SK-N-SH (cell line): ENCODE measurements at regions not wholly inside any gene's neighbourhood (a gene's known extent, or its start where the extent isn't known, plus 50 kb on each side); places are given as distances from the start of the nearest gene placed in this dataset.

Experiments used
- CTCF ChIA-PET: fragments of 300-600, 350-600 bp; formaldehyde crosslinking; extraction: SDS; loops from one replicate; lab custom pipeline; 2021; lab: Yijun Ruan, JAX
- POLR2A ChIA-PET: fragments of 350-600 bp; sonication (Branson Sonifier 250); formaldehyde crosslinking; extraction: SDS; loops from one replicate; lab custom pipeline; 2020; ENCODE audit warnings: antibody characterized with exemption, inconsistent platforms; lab: Yijun Ruan, JAX
- DNase-seq: peaks from one replicate; pipeline ENCODE4 v3.0.0; 2012
- H2AFZ ChIP-seq: fragments of 200-600 bp; sonication (generic); 2 replicates; pipeline ENCODE4 v1.8.1; 2016; ENCODE audit warnings: antibody characterized with exemption, mild to moderate bottlenecking, low read depth
- H3F3A ChIP-seq: fragments of 200-600 bp; sonication (generic); replicated peaks from 2 replicates; pipeline ENCODE3; 2016; ENCODE audit warnings: antibody characterized with exemption, mild to moderate bottlenecking; ENCODE audit not compliant: insufficient read depth
- H3K27ac ChIP-seq, 2 experiments: fragments of 200-500 bp in 1 of 2; fragments of 200-600 bp in 1 of 2; sonication (Bioruptor generic) in 1 of 2; sonication (generic), shearing (Covaris generic) in 1 of 2; 2 replicates each; pipeline versions ENCODE4 v1.5.1 to v1.6.1; 2014 to 2016; ENCODE audit warnings: low read depth in 2 of 2, inconsistent platforms in 1 of 2, low read length in 1 of 2, mild to moderate bottlenecking in 1 of 2, mixed read lengths in 1 of 2
- H3K27me3 ChIP-seq: fragments of 200-600 bp; sonication (generic), shearing (Covaris generic); 2 replicates; pipeline ENCODE4 v1.6.1; 2016; ENCODE audit warnings: mixed run types; ENCODE audit not compliant: insufficient read depth
- H3K36me3 ChIP-seq, 2 experiments: fragments of 200-500 bp in 1 of 2; fragments of 200-600 bp in 1 of 2; sonication (Bioruptor generic) in 1 of 2; sonication (generic) in 1 of 2; replicated peaks in 1 of 2; 2 replicates each; pipeline versions ENCODE3 to v1.5.1; 2014 to 2016; ENCODE audit warnings: low read length in 1 of 2, mild to moderate bottlenecking in 1 of 2; ENCODE audit not compliant: insufficient read depth in 2 of 2, control insufficient read depth in 1 of 2
- H3K4me1 ChIP-seq, 2 experiments: fragments of 200-500 bp in 1 of 2; fragments of 200-600 bp in 1 of 2; sonication (Bioruptor generic) in 1 of 2; sonication (generic), shearing (Covaris generic) in 1 of 2; 2 replicates each; pipeline versions ENCODE4 v1.5.1 to v1.6.1; 2014 to 2016; ENCODE audit warnings: low read depth in 1 of 2, low read length in 1 of 2, mixed run types in 1 of 2; ENCODE audit not compliant: insufficient read depth in 2 of 2, control insufficient read depth in 1 of 2
- H3K4me2 ChIP-seq: fragments of 200-600 bp; sonication (generic), shearing (Covaris generic); 2 replicates; pipeline ENCODE4 v1.6.1; 2017; ENCODE audit warnings: mixed run types
- H3K4me3 ChIP-seq, 2 experiments: fragments of 200-500 bp in 1 of 2; fragments of 200-600 bp in 1 of 2; sonication (Bioruptor generic) in 1 of 2; sonication (generic), shearing (Covaris generic) in 1 of 2; 2 replicates each; pipeline versions ENCODE4 v1.5.1 to v1.8.1; 2014 to 2016; ENCODE audit warnings: low read depth in 2 of 2, inconsistent platforms in 1 of 2, low read length in 1 of 2, mild to moderate bottlenecking in 1 of 2, mixed read lengths in 1 of 2, moderate library complexity in 1 of 2
- H3K79me2 ChIP-seq: fragments of 200-600 bp; sonication (generic); 2 replicates; pipeline ENCODE4 v1.8.1; 2017; ENCODE audit warnings: mild to moderate bottlenecking; ENCODE audit not compliant: insufficient read depth
- H3K9ac ChIP-seq: fragments of 200-600 bp; sonication (generic); 2 replicates; pipeline ENCODE4 v1.6.1; 2017; ENCODE audit warnings: mixed run types
- H3K9me2 ChIP-seq: fragments of 200-600 bp; sonication (generic); 2 replicates; pipeline ENCODE4 v1.6.1; 2017; ENCODE audit warnings: mixed run types
- H3K9me3 ChIP-seq: fragments of 200-600 bp; sonication (generic); 2 replicates; pipeline ENCODE4 v1.6.1; 2017; ENCODE audit warnings: mixed run types, mild to moderate bottlenecking, moderate library complexity
- H4K20me1 ChIP-seq: fragments of 200-600 bp; sonication (generic); 2 replicates; pipeline ENCODE4 v1.6.1; 2017; ENCODE audit warnings: mild to moderate bottlenecking, mixed run types; ENCODE audit not compliant: insufficient read depth
- ELF1 ChIP-seq: IDR thresholded peaks from 2 replicates; pipeline ENCODE4 v1.4.0; 2012
- FOSL2 ChIP-seq: IDR thresholded peaks from 2 replicates; pipeline ENCODE4 v1.4.0; 2012; ENCODE audit warnings: low read depth, mild to moderate bottlenecking, moderate library complexity, borderline replicate concordance
- GATA2 ChIP-seq: sonication (generic); formaldehyde crosslinking; IDR thresholded peaks from 2 replicates; pipeline ENCODE4 v1.5.0; 2020; ENCODE audit warnings: mild to moderate bottlenecking, missing genetic modification reagents
- RAD21 ChIP-seq: IDR thresholded peaks from 2 replicates; pipeline ENCODE4 v1.6.1; 2012; ENCODE audit warnings: mild to moderate bottlenecking, low read length
- USF1 ChIP-seq: IDR thresholded peaks from 2 replicates; pipeline ENCODE4 v1.4.0; 2012; ENCODE audit warnings: low read depth, borderline replicate concordance
- WGBS: methylation state at CpG from one replicate; pipeline ENCODE4 v1.1.6; 2017; ENCODE audit warnings: low lambda C conversion rate; 5-methylcytosine and 5-hydroxymethylcytosine counted together
- TF ChIP-seq, protein P1 (sequence below): fragments of 150-350 bp; IDR thresholded peaks from 2 replicates; pipeline ENCODE4 v1.6.1; 2016; ENCODE audit warnings: mild to moderate bottlenecking, low read depth, low read length

- TF ChIP-seq, protein P1, sequence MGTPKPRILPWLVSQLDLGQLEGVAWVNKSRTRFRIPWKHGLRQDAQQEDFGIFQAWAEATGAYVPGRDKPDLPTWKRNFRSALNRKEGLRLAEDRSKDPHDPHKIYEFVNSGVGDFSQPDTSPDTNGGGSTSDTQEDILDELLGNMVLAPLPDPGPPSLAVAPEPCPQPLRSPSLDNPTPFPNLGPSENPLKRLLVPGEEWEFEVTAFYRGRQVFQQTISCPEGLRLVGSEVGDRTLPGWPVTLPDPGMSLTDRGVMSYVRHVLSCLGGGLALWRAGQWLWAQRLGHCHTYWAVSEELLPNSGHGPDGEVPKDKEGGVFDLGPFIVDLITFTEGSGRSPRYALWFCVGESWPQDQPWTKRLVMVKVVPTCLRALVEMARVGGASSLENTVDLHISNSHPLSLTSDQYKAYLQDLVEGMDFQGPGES = no peak
These were observed 165.1 kb upstream of the COL8A1 start (continued) for GRCh38 chr3:99473321-99473751.

GRCh38 chr3:99472385-99472784 lies 166.0 kb upstream of the COL8A1 start:
- 25% methylated on average over 3 of the region's 3 CpGs for WGBS
- no peaks in the 10 kb centered on the region for H3K9me2 ChIP-seq
- 0 out of 2 replicates have a peak overlapping the region, but pooled peaks have one; percentile 40 for H2AFZ ChIP-seq
- ChIA-PET POLR2A (no interaction called here), CTCF (interaction anchor here (1.4 kb wide), 1 partner anchor 31 kb away, joined by 3 read pairs; no protein-coding TSS in a partner anchor)
- H3K36me3 ChIP-seq = no peaks in the 10 kb centered on the region
- no peak overlapping the region for H3K4me3 ChIP-seq
- no peaks in the 10 kb centered on the region for H3K27me3 ChIP-seq
- TF ChIP-seq ELF1 = no peak
- no peaks in the 10 kb centered on the region for H3K79me2 ChIP-seq
- no peaks in the 10 kb centered on the region for H3K9me3 ChIP-seq
- H3K4me2 ChIP-seq = peak overlapping the region; percentile 35; the same call in 1 of the 2 replicates
- no peaks in the 10 kb centered on the region for H4K20me1 ChIP-seq
- H3K4me1 ChIP-seq = peaks cover 0 to 12% of the 10 kb centered on the region in 2 experiments; a peak in 2 of 4 replicates
- peaks cover 19% of the 10 kb centered on the region for H3F3A ChIP-seq
- H3K27ac ChIP-seq = peak overlapping the region in 1 of 2 experiments; percentile 51; a peak in 3 of 4 replicates
- DNase-seq = no peak
- H3K9ac ChIP-seq = no peak overlapping the region

DNA sequence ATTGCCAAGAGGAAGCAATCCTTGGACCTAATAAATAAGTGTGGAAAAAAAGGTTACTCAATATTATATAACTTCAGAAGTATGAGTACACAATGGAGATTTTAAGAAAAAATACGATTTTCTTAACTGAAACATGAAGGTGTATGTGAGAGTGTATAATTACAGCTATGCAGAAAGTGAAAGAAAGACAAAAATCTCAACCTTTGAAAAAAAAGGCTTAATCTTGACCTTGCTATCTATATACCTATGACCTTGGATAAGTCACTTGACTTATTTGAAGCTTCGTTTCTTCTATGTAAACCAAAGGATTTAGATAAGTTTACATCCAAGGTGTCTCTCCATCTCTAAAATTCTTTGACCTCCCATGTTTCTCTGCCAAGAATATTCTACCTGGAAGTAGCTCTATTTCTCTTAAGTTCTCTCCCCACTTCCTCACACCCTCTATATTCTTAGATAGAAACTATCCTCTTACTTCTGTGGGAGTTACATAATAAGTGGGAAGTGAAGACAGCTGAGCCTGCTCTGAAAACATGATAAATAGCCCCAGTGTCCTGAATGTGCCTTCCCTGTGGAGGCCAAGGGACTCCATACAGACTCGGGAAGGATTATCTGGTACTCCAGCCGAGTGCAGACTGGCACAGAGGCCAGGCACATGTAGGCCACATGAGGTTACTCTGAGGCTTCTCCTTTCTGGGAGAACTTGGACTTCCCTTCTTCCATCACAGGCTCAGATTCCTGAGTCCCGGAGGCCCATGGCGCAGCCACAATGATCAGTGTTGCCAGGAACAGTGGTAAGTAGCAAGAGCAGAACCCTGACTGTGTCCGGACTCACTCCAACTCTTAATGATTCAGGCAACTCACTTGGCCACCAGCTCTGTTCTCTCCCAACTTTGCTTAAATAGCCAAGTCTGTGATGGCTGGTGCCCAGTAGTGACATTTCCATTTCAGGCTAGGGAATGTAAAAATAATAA lies 166.8 kb upstream of the COL8A1 start:
- Histone ChIP-seq H3K27me3 (no peaks in the 10 kb centered on the region), H3F3A (peaks cover 19% of the 10 kb centered on the region), H3K9ac (no peak overlapping the region), H3K4me2 (no peak overlapping the region), H3K4me1 (peaks cover 0 to 12% of the 10 kb centered on the region in 2 experiments; a peak in 2 of 4 replicates), H3K9me3 (no peaks in the 10 kb centered on the region), H3K9me2 (no peaks in the 10 kb centered on the region), H3K4me3 (no peak overlapping the region), H4K20me1 (no peaks in the 10 kb centered on the region), H3K79me2 (no peaks in the 10 kb centered on the region), H3K27ac (no peak overlapping the region), H3K36me3 (no peaks in the 10 kb centered on the region), H2AFZ (no peak overlapping the region)
- 23% methylated on average over 7 of the region's 7 CpGs for WGBS
- POLR2A ChIA-PET = no interaction called here
- CTCF ChIA-PET = interaction anchor here (1.4 kb wide), 1 partner anchor 32 kb away, joined by 3 read pairs; no protein-coding TSS in a partner anchor
- TF ChIP-seq USF1 = no peak
- TF ChIP-seq RAD21 = no peak
- no peak for TF ChIP-seq GATA2 (CRISPR knock-in tag)
- no peak for TF ChIP-seq FOSL2
- no peak for DNase-seq
